SK-N-SH (cell line): ENCODE measurements at regions not wholly inside any gene's neighbourhood (a gene's known extent, or its start where the extent isn't known, plus 50 kb on each side); places are given as distances from the start of the nearest gene placed in this dataset.

Experiments used
- CTCF ChIA-PET: fragments of 300-600, 350-600 bp; formaldehyde crosslinking; extraction: SDS; loops from one replicate; lab custom pipeline; 2021; lab: Yijun Ruan, JAX
- POLR2A ChIA-PET: fragments of 350-600 bp; sonication (Branson Sonifier 250); formaldehyde crosslinking; extraction: SDS; loops from one replicate; lab custom pipeline; 2020; ENCODE audit warnings: antibody characterized with exemption, inconsistent platforms; lab: Yijun Ruan, JAX
- DNase-seq: peaks from one replicate; pipeline ENCODE4 v3.0.0; 2012
- H2AFZ ChIP-seq: fragments of 200-600 bp; sonication (generic); 2 replicates; pipeline ENCODE4 v1.8.1; 2016; ENCODE audit warnings: antibody characterized with exemption, mild to moderate bottlenecking, low read depth
- H3F3A ChIP-seq: fragments of 200-600 bp; sonication (generic); replicated peaks from 2 replicates; pipeline ENCODE3; 2016; ENCODE audit warnings: antibody characterized with exemption, mild to moderate bottlenecking; ENCODE audit not compliant: insufficient read depth
- H3K27ac ChIP-seq, 2 experiments: fragments of 200-500 bp in 1 of 2; fragments of 200-600 bp in 1 of 2; sonication (Bioruptor generic) in 1 of 2; sonication (generic), shearing (Covaris generic) in 1 of 2; 2 replicates each; pipeline versions ENCODE4 v1.5.1 to v1.6.1; 2014 to 2016; ENCODE audit warnings: low read depth in 2 of 2, inconsistent platforms in 1 of 2, low read length in 1 of 2, mild to moderate bottlenecking in 1 of 2, mixed read lengths in 1 of 2
- H3K27me3 ChIP-seq: fragments of 200-600 bp; sonication (generic), shearing (Covaris generic); 2 replicates; pipeline ENCODE4 v1.6.1; 2016; ENCODE audit warnings: mixed run types; ENCODE audit not compliant: insufficient read depth
- H3K36me3 ChIP-seq, 2 experiments: fragments of 200-500 bp in 1 of 2; fragments of 200-600 bp in 1 of 2; sonication (Bioruptor generic) in 1 of 2; sonication (generic) in 1 of 2; replicated peaks in 1 of 2; 2 replicates each; pipeline versions ENCODE3 to v1.5.1; 2014 to 2016; ENCODE audit warnings: low read length in 1 of 2, mild to moderate bottlenecking in 1 of 2; ENCODE audit not compliant: insufficient read depth in 2 of 2, control insufficient read depth in 1 of 2
- H3K4me1 ChIP-seq, 2 experiments: fragments of 200-500 bp in 1 of 2; fragments of 200-600 bp in 1 of 2; sonication (Bioruptor generic) in 1 of 2; sonication (generic), shearing (Covaris generic) in 1 of 2; 2 replicates each; pipeline versions ENCODE4 v1.5.1 to v1.6.1; 2014 to 2016; ENCODE audit warnings: low read depth in 1 of 2, low read length in 1 of 2, mixed run types in 1 of 2; ENCODE audit not compliant: insufficient read depth in 2 of 2, control insufficient read depth in 1 of 2
- H3K4me2 ChIP-seq: fragments of 200-600 bp; sonication (generic), shearing (Covaris generic); 2 replicates; pipeline ENCODE4 v1.6.1; 2017; ENCODE audit warnings: mixed run types
- H3K4me3 ChIP-seq, 2 experiments: fragments of 200-500 bp in 1 of 2; fragments of 200-600 bp in 1 of 2; sonication (Bioruptor generic) in 1 of 2; sonication (generic), shearing (Covaris generic) in 1 of 2; 2 replicates each; pipeline versions ENCODE4 v1.5.1 to v1.8.1; 2014 to 2016; ENCODE audit warnings: low read depth in 2 of 2, inconsistent platforms in 1 of 2, low read length in 1 of 2, mild to moderate bottlenecking in 1 of 2, mixed read lengths in 1 of 2, moderate library complexity in 1 of 2
- H3K79me2 ChIP-seq: fragments of 200-600 bp; sonication (generic); 2 replicates; pipeline ENCODE4 v1.8.1; 2017; ENCODE audit warnings: mild to moderate bottlenecking; ENCODE audit not compliant: insufficient read depth
- H3K9ac ChIP-seq: fragments of 200-600 bp; sonication (generic); 2 replicates; pipeline ENCODE4 v1.6.1; 2017; ENCODE audit warnings: mixed run types
- H3K9me2 ChIP-seq: fragments of 200-600 bp; sonication (generic); 2 replicates; pipeline ENCODE4 v1.6.1; 2017; ENCODE audit warnings: mixed run types
- H3K9me3 ChIP-seq: fragments of 200-600 bp; sonication (generic); 2 replicates; pipeline ENCODE4 v1.6.1; 2017; ENCODE audit warnings: mixed run types, mild to moderate bottlenecking, moderate library complexity
- H4K20me1 ChIP-seq: fragments of 200-600 bp; sonication (generic); 2 replicates; pipeline ENCODE4 v1.6.1; 2017; ENCODE audit warnings: mild to moderate bottlenecking, mixed run types; ENCODE audit not compliant: insufficient read depth
- CHD2 ChIP-seq: fragments of 150-350 bp; IDR thresholded peaks from 2 replicates; pipeline ENCODE4 v1.6.1; 2018; ENCODE audit warnings: low read length; ENCODE audit not compliant: partially characterized antibody
- ELF1 ChIP-seq: IDR thresholded peaks from 2 replicates; pipeline ENCODE4 v1.4.0; 2012
- EP300 ChIP-seq, 2 experiments: IDR thresholded peaks; 2 replicates each; pipeline versions ENCODE4 v1.4.0 to v1.6.1; 2012; ENCODE audit warnings: borderline replicate concordance in 1 of 2, low read depth in 1 of 2, low read length in 1 of 2
- FOSL2 ChIP-seq: IDR thresholded peaks from 2 replicates; pipeline ENCODE4 v1.4.0; 2012; ENCODE audit warnings: low read depth, mild to moderate bottlenecking, moderate library complexity, borderline replicate concordance
- FOXJ3 ChIP-seq: sonication (generic); formaldehyde crosslinking; IDR thresholded peaks from 2 replicates; pipeline ENCODE4 v1.5.1; 2020; ENCODE audit warnings: mild to moderate bottlenecking, missing genetic modification reagents
- FOXM1 ChIP-seq: IDR thresholded peaks from 2 replicates; pipeline ENCODE4 v1.4.0; 2012; ENCODE audit warnings: low read depth, mild to moderate bottlenecking
- GABPA ChIP-seq: IDR thresholded peaks from 2 replicates; pipeline ENCODE4 v1.4.0; 2012; ENCODE audit warnings: low read depth, mild to moderate bottlenecking
- JUND ChIP-seq: IDR thresholded peaks from 2 replicates; pipeline ENCODE4 v1.4.0; 2012
- MAX ChIP-seq: IDR thresholded peaks from 2 replicates; pipeline ENCODE4 v1.4.0; 2012; ENCODE audit warnings: low read depth
- MEF2A ChIP-seq: IDR thresholded peaks from 2 replicates; pipeline ENCODE4 v1.4.0; 2012; ENCODE audit warnings: low read depth, borderline replicate concordance
- MXI1 ChIP-seq: IDR thresholded peaks from 2 replicates; pipeline ENCODE4 v1.6.1; 2012; ENCODE audit warnings: mild to moderate bottlenecking, low read depth, low read length, improper control_type of control experiment
- NFIC ChIP-seq: IDR thresholded peaks from 2 replicates; pipeline ENCODE4 v1.4.0; 2012; ENCODE audit warnings: borderline replicate concordance
- RCOR1 ChIP-seq: fragments of 150-350 bp; IDR thresholded peaks from 2 replicates; pipeline ENCODE4 v1.6.1; 2017; ENCODE audit warnings: antibody characterized with exemption, low read length
- RFX5 ChIP-seq: IDR thresholded peaks from 2 replicates; pipeline ENCODE4 v1.6.1; 2012; ENCODE audit warnings: mild to moderate bottlenecking, improper control_type of control experiment, low read length
- RXRA ChIP-seq: IDR thresholded peaks from 2 replicates; pipeline ENCODE4 v1.4.0; 2012; ENCODE audit warnings: low read depth, mild to moderate bottlenecking, borderline replicate concordance
- SIN3A ChIP-seq: IDR thresholded peaks from 2 replicates; pipeline ENCODE4 v1.6.1; 2012; ENCODE audit warnings: low read depth, mild to moderate bottlenecking, low read length, moderate library complexity, borderline replicate concordance
- TAF1 ChIP-seq: IDR thresholded peaks from 2 replicates; pipeline ENCODE4 v1.6.1; 2012; ENCODE audit warnings: low read depth, mild to moderate bottlenecking, low read length, moderate library complexity, borderline replicate concordance
- TCF12 ChIP-seq: IDR thresholded peaks from 2 replicates; pipeline ENCODE4 v1.4.0; 2012
- TEAD4 ChIP-seq: IDR thresholded peaks from 2 replicates; pipeline ENCODE4 v1.4.0; 2012; ENCODE audit warnings: mild to moderate bottlenecking, borderline replicate concordance; ENCODE audit not compliant: insufficient read depth
- USF1 ChIP-seq: IDR thresholded peaks from 2 replicates; pipeline ENCODE4 v1.4.0; 2012; ENCODE audit warnings: low read depth, borderline replicate concordance
- YY1 ChIP-seq: IDR thresholded peaks from 2 replicates; pipeline ENCODE4 v1.4.0; 2012; ENCODE audit warnings: low read depth, mild to moderate bottlenecking
- WGBS: methylation state at CpG from one replicate; pipeline ENCODE4 v1.1.6; 2017; ENCODE audit warnings: low lambda C conversion rate; 5-methylcytosine and 5-hydroxymethylcytosine counted together
- TF ChIP-seq, protein P1 (sequence below): fragments of 150-350 bp; IDR thresholded peaks from 2 replicates; pipeline ENCODE4 v1.6.1; 2016; ENCODE audit warnings: mild to moderate bottlenecking, low read depth, low read length
- TF ChIP-seq, protein P2 (sequence below): fragments of 200-600 bp; sonication (generic); IDR thresholded peaks from 2 replicates; pipeline ENCODE4 v1.6.1; 2017; ENCODE audit warnings: antibody characterized with exemption, mild to moderate bottlenecking, moderate library complexity
- TF ChIP-seq, protein P3 (sequence below): IDR thresholded peaks from 2 replicates; pipeline ENCODE4 v1.4.0; 2012; ENCODE audit warnings: low read depth, borderline replicate concordance

DNA sequence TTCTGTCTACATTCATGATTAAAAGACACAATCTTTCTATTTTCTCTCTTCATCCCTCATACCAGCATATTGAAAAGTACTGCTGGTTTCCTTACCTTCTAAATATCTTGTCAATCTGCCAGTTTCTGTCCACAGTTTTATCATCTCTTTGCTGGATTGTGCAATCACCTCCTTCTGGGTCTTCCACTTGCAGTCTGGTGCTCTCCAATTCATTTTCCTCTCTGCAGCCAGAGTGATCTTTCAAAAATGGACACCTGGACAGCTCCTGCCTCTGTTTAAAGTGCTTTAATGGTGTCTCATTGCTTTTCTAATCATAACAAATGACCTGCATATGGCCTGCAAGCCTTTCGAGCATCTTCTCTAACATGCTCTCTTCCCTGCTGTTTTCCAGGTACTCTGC is 94.0 kb downstream of the C1QL2 start:
- H3F3A ChIP-seq = no peaks in the 10 kb centered on the region
- CTCF ChIA-PET = no interaction called here
- H4K20me1 ChIP-seq = no peaks in the 10 kb centered on the region
- DNase-seq = no peak
- no peak overlapping the region for H3K4me3 ChIP-seq
- 4% methylated on average over 1 of the region's 1 CpG for WGBS
- no peaks in the 10 kb centered on the region for H3K9me3 ChIP-seq
- H3K9ac ChIP-seq = no peak overlapping the region
- no peak overlapping the region for H3K27ac ChIP-seq
- H3K27me3 ChIP-seq = no peaks in the 10 kb centered on the region
- no peaks in the 10 kb centered on the region for H3K4me1 ChIP-seq
- H2AFZ ChIP-seq = no peak overlapping the region
- no peaks in the 10 kb centered on the region for H3K79me2 ChIP-seq
- H3K4me2 ChIP-seq = no peak overlapping the region
- no peak for TF ChIP-seq MEF2A
- TF ChIP-seq YY1 = no peak
- no peak for TF ChIP-seq RCOR1
- no peak for TF ChIP-seq RXRA
- TF ChIP-seq MXI1 = no peak
- no peak for TF ChIP-seq EP300 (IDR thresholded peaks at IDR 0.05; ENCODE audit: borderline replicate concordance in 1 of 2, low read depth in 1 of 2, low read length in 1 of 2)
- no peak for TF ChIP-seq TAF1
- TF ChIP-seq RFX5 = no peak
- no peak for TF ChIP-seq FOXM1
- no peak for TF ChIP-seq FOSL2
- TF ChIP-seq TEAD4 = no peak
- TF ChIP-seq, protein P1, sequence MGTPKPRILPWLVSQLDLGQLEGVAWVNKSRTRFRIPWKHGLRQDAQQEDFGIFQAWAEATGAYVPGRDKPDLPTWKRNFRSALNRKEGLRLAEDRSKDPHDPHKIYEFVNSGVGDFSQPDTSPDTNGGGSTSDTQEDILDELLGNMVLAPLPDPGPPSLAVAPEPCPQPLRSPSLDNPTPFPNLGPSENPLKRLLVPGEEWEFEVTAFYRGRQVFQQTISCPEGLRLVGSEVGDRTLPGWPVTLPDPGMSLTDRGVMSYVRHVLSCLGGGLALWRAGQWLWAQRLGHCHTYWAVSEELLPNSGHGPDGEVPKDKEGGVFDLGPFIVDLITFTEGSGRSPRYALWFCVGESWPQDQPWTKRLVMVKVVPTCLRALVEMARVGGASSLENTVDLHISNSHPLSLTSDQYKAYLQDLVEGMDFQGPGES = no peak
- no peak for TF ChIP-seq GABPA
- TF ChIP-seq JUND = no peak
- no peak for TF ChIP-seq NFIC
- TF ChIP-seq ELF1 = no peak
- TF ChIP-seq USF1 = no peak
- TF ChIP-seq CHD2 = no peak
- TF ChIP-seq FOXJ3 (CRISPR knock-in tag) = no peak
- H3K36me3 ChIP-seq = no peaks in the 10 kb centered on the region
- POLR2A ChIA-PET = no interaction called here
- no peaks in the 10 kb centered on the region for H3K9me2 ChIP-seq

DNA sequence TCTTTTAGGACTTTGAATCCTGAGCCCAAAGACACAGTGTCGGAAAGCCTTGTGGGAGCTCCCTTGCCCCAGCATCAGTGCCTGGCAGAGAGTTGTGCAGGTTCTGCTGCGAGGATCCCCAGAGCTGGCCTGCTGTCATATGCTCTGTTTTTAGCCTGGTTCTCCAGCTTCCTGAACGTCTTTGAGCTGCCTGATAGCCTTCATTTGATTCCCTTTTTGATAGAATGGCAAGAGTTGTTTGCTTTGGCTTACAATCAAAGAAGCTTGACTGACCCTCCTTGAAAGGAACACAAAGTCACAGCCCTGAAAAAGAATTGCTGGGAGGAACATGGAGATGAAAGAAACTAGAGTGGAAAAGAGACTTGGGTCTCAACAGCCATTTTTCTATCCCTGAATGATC is 95.4 kb downstream of the C1QL2 start:
- DNase-seq = no peak
- CTCF ChIA-PET = interaction anchor here (1.3 kb wide), 1 partner anchor 13 kb away, joined by 5 read pairs; no protein-coding TSS in a partner anchor
- no peak for TF ChIP-seq SIN3A
- TF ChIP-seq, protein P2, sequence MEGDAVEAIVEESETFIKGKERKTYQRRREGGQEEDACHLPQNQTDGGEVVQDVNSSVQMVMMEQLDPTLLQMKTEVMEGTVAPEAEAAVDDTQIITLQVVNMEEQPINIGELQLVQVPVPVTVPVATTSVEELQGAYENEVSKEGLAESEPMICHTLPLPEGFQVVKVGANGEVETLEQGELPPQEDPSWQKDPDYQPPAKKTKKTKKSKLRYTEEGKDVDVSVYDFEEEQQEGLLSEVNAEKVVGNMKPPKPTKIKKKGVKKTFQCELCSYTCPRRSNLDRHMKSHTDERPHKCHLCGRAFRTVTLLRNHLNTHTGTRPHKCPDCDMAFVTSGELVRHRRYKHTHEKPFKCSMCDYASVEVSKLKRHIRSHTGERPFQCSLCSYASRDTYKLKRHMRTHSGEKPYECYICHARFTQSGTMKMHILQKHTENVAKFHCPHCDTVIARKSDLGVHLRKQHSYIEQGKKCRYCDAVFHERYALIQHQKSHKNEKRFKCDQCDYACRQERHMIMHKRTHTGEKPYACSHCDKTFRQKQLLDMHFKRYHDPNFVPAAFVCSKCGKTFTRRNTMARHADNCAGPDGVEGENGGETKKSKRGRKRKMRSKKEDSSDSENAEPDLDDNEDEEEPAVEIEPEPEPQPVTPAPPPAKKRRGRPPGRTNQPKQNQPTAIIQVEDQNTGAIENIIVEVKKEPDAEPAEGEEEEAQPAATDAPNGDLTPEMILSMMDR = no peak
- no peak for TF ChIP-seq MAX
- TF ChIP-seq, protein P3, sequence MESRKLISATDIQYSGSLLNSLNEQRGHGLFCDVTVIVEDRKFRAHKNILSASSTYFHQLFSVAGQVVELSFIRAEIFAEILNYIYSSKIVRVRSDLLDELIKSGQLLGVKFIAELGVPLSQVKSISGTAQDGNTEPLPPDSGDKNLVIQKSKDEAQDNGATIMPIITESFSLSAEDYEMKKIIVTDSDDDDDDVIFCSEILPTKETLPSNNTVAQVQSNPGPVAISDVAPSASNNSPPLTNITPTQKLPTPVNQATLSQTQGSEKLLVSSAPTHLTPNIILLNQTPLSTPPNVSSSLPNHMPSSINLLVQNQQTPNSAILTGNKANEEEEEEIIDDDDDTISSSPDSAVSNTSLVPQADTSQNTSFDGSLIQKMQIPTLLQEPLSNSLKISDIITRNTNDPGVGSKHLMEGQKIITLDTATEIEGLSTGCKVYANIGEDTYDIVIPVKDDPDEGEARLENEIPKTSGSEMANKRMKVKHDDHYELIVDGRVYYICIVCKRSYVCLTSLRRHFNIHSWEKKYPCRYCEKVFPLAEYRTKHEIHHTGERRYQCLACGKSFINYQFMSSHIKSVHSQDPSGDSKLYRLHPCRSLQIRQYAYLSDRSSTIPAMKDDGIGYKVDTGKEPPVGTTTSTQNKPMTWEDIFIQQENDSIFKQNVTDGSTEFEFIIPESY = no peak
- no peak for TF ChIP-seq USF1
- TF ChIP-seq, protein P1 = no peak
- TF ChIP-seq CHD2 = no peak
- no peak for TF ChIP-seq TCF12

More for the DNA sequence above, 95.4 kb downstream of the C1QL2 start:
- Histone ChIP-seq H4K20me1 (no peaks in the 10 kb centered on the region), H3K9me2 (no peaks in the 10 kb centered on the region), H3K27ac (no peak overlapping the region), H3K9ac (no peak overlapping the region), H3K4me2 (no peak overlapping the region), H3K36me3 (no peaks in the 10 kb centered on the region), H3F3A (no peaks in the 10 kb centered on the region), H3K9me3 (no peaks in the 10 kb centered on the region), H2AFZ (no peak overlapping the region), H3K4me3 (no peak overlapping the region), H3K4me1 (no peaks in the 10 kb centered on the region), H3K79me2 (no peaks in the 10 kb centered on the region), H3K27me3 (no peaks in the 10 kb centered on the region)
- POLR2A ChIA-PET = no interaction called here
- 8% methylated on average over 3 of the region's 3 CpGs for WGBS
